ENCODE measurements at regions not wholly inside any gene's neighbourhood (a gene's known extent, or its start where the extent isn't known, plus 50 kb on each side); places are given as distances from the start of the nearest gene placed in this dataset.

- Histone ChIP-seq H3K27me3 (ENCODE audit: insufficient read depth) (no peaks in the 10 kb centered on the region), H3K4me3 (ENCODE audit: low read depth in 2 of 2, low read length in 1 of 2) (no peak overlapping the region), H4K20me1 (ENCODE audit: insufficient read depth) (no peaks in the 10 kb centered on the region), H3F3A (replicated peaks; ENCODE audit: insufficient read depth) (no peaks in the 10 kb centered on the region), H3K4me1 (ENCODE audit: control insufficient read depth in 1 of 2, insufficient read depth in 2 of 2, low read depth in 1 of 2, low read length in 1 of 2) (peaks cover 0 to 2% of the 10 kb centered on the region in 2 experiments; a peak in 1 of 4 replicates), H3K4me2 (no peak overlapping the region), H3K27ac (ENCODE audit: low read depth in 2 of 2, low read length in 1 of 2) (no peak overlapping the region), H2AFZ (ENCODE audit: low read depth) (no peak overlapping the region), H3K36me3 (replicated peaks in 1 of 2; ENCODE audit: control insufficient read depth in 1 of 2, insufficient read depth in 2 of 2, low read length in 1 of 2) (no peaks in the 10 kb centered on the region), H3K79me2 (ENCODE audit: insufficient read depth) (no peaks in the 10 kb centered on the region), H3K9ac (no peak overlapping the region), H3K9me2 (no peaks in the 10 kb centered on the region), H3K9me3 (no peaks in the 10 kb centered on the region)
- no peak for TF ChIP-seq YY1 (IDR thresholded peaks at IDR 0.05; ENCODE audit: low read depth)
- TF ChIP-seq IRF3 (IDR thresholded peaks at IDR 0.05; ENCODE audit: low read depth, low read length) = no peak
- TF ChIP-seq CTCF (IDR thresholded peaks at IDR 0.05) = no peak
- TF ChIP-seq EZH2phosphoT487 (IDR thresholded peaks at IDR 0.05; ENCODE audit: borderline replicate concordance, low read depth) = no peak
- no peak for TF ChIP-seq SIN3A (IDR thresholded peaks at IDR 0.05; ENCODE audit: borderline replicate concordance, low read depth, low read length)
- no peak for TF ChIP-seq REST (IDR thresholded peaks at IDR 0.05; ENCODE audit: low read depth, low read length)
- TF ChIP-seq MXI1 (IDR thresholded peaks at IDR 0.05; ENCODE audit: low read depth, low read length) = no peak
- TF ChIP-seq RAD21 (IDR thresholded peaks at IDR 0.05; ENCODE audit: low read length) = no peak
- WGBS (ENCODE audit: low lambda C conversion rate) = 88% methylated on average over 7 of the region's 7 CpGs
- no peak for DNase-seq
- CTCF ChIA-PET = interaction anchor here (1.4 kb wide), 1 partner anchor 13 kb away, joined by 4 read pairs; no protein-coding TSS in a partner anchor
- POLR2A ChIA-PET = no interaction called here
Observed at GRCh38 chr5:107286447-107287098, 384.2 kb downstream of the EFNA5 start.

- Histone ChIP-seq H3K4me1 (ENCODE audit: control insufficient read depth in 1 of 2, insufficient read depth in 2 of 2, low read depth in 1 of 2, low read length in 1 of 2) (peaks cover 0 to 2% of the 10 kb centered on the region in 2 experiments; a peak in 1 of 4 replicates), H3K4me2 (no peak overlapping the region), H3K9me3 (no peaks in the 10 kb centered on the region), H3K27ac (ENCODE audit: low read depth in 2 of 2, low read length in 1 of 2) (no peak overlapping the region), H3K36me3 (replicated peaks in 1 of 2; ENCODE audit: control insufficient read depth in 1 of 2, insufficient read depth in 2 of 2, low read length in 1 of 2) (no peaks in the 10 kb centered on the region), H4K20me1 (ENCODE audit: insufficient read depth) (no peaks in the 10 kb centered on the region), H3K9ac (no peak overlapping the region), H3K4me3 (ENCODE audit: low read depth in 2 of 2, low read length in 1 of 2) (no peak overlapping the region), H2AFZ (ENCODE audit: low read depth) (no peak overlapping the region), H3K27me3 (ENCODE audit: insufficient read depth) (no peaks in the 10 kb centered on the region), H3K9me2 (no peaks in the 10 kb centered on the region), H3F3A (replicated peaks; ENCODE audit: insufficient read depth) (no peaks in the 10 kb centered on the region), H3K79me2 (ENCODE audit: insufficient read depth) (no peaks in the 10 kb centered on the region)
- ChIA-PET POLR2A (no interaction called here), CTCF (interaction anchor here (1.4 kb wide), 1 partner anchor 14 kb away, joined by 4 read pairs; no protein-coding TSS in a partner anchor)
- no peak for DNase-seq
- 90% methylated on average over 6 of the region's 6 CpGs for WGBS (ENCODE audit: low lambda C conversion rate)
- TF ChIP-seq TEAD4 (IDR thresholded peaks at IDR 0.05; ENCODE audit: borderline replicate concordance, insufficient read depth) = no peak
- TF ChIP-seq MAX (IDR thresholded peaks at IDR 0.05; ENCODE audit: low read depth) = no peak
- TF ChIP-seq USF2 (IDR thresholded peaks at IDR 0.05; ENCODE audit: borderline replicate concordance, low read depth, low read length) = no peak
- no peak for TF ChIP-seq FOXJ3 (CRISPR knock-in tag; IDR thresholded peaks at IDR 0.05)
- no peak for TF ChIP-seq NFIC (IDR thresholded peaks at IDR 0.05; ENCODE audit: borderline replicate concordance)
- TF ChIP-seq EP300 (IDR thresholded peaks at IDR 0.05; ENCODE audit: borderline replicate concordance in 1 of 2, low read depth in 1 of 2, low read length in 1 of 2) = no peak
- no peak for TF ChIP-seq RXRA (IDR thresholded peaks at IDR 0.05; ENCODE audit: borderline replicate concordance, low read depth)
- no peak for TF ChIP-seq FOXM1 (IDR thresholded peaks at IDR 0.05; ENCODE audit: low read depth)
Observed at GRCh38 chr5:107285772-107286171, 385.0 kb downstream of the EFNA5 start.
